Lower leg skin (tissue), 3 donors: ENCODE measurements at regions not wholly inside any gene's neighbourhood (a gene's known extent, or its start where the extent isn't known, plus 50 kb on each side); places are given as distances from the start of the nearest gene placed in this dataset.

Experiments
- CTCF ChIP-seq, 3 donors: fragments of 450-650 bp; IDR thresholded peaks; one replicate each; pipeline ENCODE4 v1.5.1; 2016; ENCODE audit warnings: antibody characterized with exemption in 3 of 3, mild to moderate bottlenecking in 3 of 3, moderate library complexity in 2 of 3
- POLR2A ChIP-seq, 2 donors: fragments of 450-650 bp; IDR thresholded peaks; one replicate each; pipeline ENCODE4 v1.6.1; 2016 to 2017; ENCODE audit warnings: antibody characterized with exemption in 2 of 2, mild to moderate bottlenecking in 1 of 2, moderate library complexity in 1 of 2

DNA sequence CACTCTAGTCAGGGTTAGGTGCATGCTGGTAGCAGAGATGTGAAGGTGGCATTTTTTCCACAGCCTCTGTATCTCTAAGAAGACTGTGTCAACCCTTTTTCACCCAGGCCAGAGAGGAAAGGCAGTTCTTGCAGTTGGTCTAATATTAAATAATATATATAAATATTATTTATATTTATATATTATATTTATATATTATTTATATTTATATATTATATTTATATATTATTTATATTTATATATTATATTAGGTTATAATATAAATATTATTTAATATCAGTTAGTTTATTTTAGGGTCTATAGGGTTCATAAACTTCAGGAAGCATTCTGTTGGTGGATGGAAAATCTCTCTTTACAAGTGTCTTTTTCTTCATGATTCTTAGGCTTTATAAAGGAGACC, 218.6 kb upstream of the DMRTA1 start:
- TF ChIP-seq CTCF (IDR thresholded peaks at IDR 0.05) (no peak), POLR2A (IDR thresholded peaks at IDR 0.05) (no peak)
